A549 (cell line): ENCODE measurements at regions not wholly inside any gene's neighbourhood (a gene's known extent, or its start where the extent isn't known, plus 50 kb on each side); places are given as distances from the start of the nearest gene placed in this dataset.

ENCODE experiments used
- ATAC-seq, 2 experiments: fragments of 200-7000 bp in 1 of 2; fragments of >200 bp in 1 of 2; cut with Nextera tagmentation in 1 of 2; cut with Tn5 transposase in 1 of 2; 3 replicates each; pipeline versions ENCODE4 v1.8.0 to v1.9.1; 2018 to 2020; ENCODE audit warnings: mild to moderate bottlenecking in 1 of 2, moderate library complexity in 1 of 2
- CTCF ChIA-PET: fragments of 300-600 bp; sonication (Branson Sonifier 250); formaldehyde crosslinking; extraction: SDS; loops from one replicate; lab custom pipeline; 2021; ENCODE audit warnings: antibody characterized with exemption, inconsistent platforms; lab: Yijun Ruan, JAX
- POLR2A ChIA-PET: fragments of 350-600 bp; formaldehyde crosslinking; extraction: SDS; loops from one replicate; lab custom pipeline; 2021; ENCODE audit warnings: antibody characterized with exemption, inconsistent platforms; lab: Yijun Ruan, JAX
- DNase-seq, 2 experiments: peaks; one replicate each; pipeline versions ENCODE4 v3.0.0 to v3.0.0-alpha.2; 2011 to 2016; ENCODE audit warnings: low read depth in 1 of 2, low spot score in 1 of 2
- FAIRE-seq: peaks from 2 replicates; lab custom pipeline; 2011; peaks lifted over from hg19 to GRCh38; lab: Jason Lieb, UNC
- H3K27ac ChIP-seq, 2 experiments: fragments of >200 bp; sonication (Bioruptor Twin); formaldehyde crosslinking; 3 replicates each; pipeline ENCODE4 v1.5.1; 2016 to 2017
- H3K4me1 ChIP-seq: fragments of >200 bp; sonication (Bioruptor Twin); formaldehyde crosslinking; 3 replicates; pipeline ENCODE4 v1.6.1; 2016
- H3K4me2 ChIP-seq: fragments of >200 bp; sonication (Bioruptor Twin); formaldehyde crosslinking; 3 replicates; pipeline ENCODE4 v1.6.1; 2016
- H3K4me3 ChIP-seq: fragments of >200 bp; sonication (Bioruptor Twin); formaldehyde crosslinking; 3 replicates; pipeline ENCODE4 v1.5.1; 2016
- H3K9me3 ChIP-seq: fragments of >200 bp; sonication (Bioruptor Twin); formaldehyde crosslinking; 3 replicates; pipeline ENCODE4 v1.6.1; 2016
- ATOH8 ChIP-seq: fragments of 250-450 bp; sonication (Bioruptor Pico); IDR thresholded peaks from 2 replicates; pipeline ENCODE4 v1.5.0; 2020; ENCODE audit warnings: low read depth, mild to moderate bottlenecking, moderate library complexity
- BCL3 ChIP-seq: fragments of >200 bp; sonication (Bioruptor Twin); formaldehyde crosslinking; IDR thresholded peaks from 3 replicates; pipeline ENCODE4 v1.6.1; 2016
- CBX8 ChIP-seq: fragments of 200-600 bp; sonication (generic); IDR thresholded peaks from 2 replicates; pipeline ENCODE4 v1.6.1; 2016
- CEBPB ChIP-seq, 2 experiments: fragments of >200 bp in 1 of 2; sonication (Bioruptor Twin) in 1 of 2; formaldehyde crosslinking in 1 of 2; IDR thresholded peaks; 2 replicates each; pipeline ENCODE4 v1.6.1; 2012 to 2016
- CHD4 ChIP-seq: fragments of 200-600 bp; sonication (generic); IDR thresholded peaks from 2 replicates; pipeline ENCODE4 v1.6.1; 2016; ENCODE audit warnings: antibody characterized with exemption, mild to moderate bottlenecking, borderline replicate concordance
- CTCF ChIP-seq: fragments of >200 bp; sonication (Bioruptor Twin); formaldehyde crosslinking; IDR thresholded peaks from 3 replicates; pipeline ENCODE4 v1.5.1; 2016
- ELK1 ChIP-seq: fragments of 150-350 bp; IDR thresholded peaks from 2 replicates; pipeline ENCODE4 v1.6.1; 2014; ENCODE audit warnings: low read depth, mild to moderate bottlenecking, low read length
- FOSB ChIP-seq: fragments of 250-450 bp; sonication (Bioruptor Pico); IDR thresholded peaks from 2 replicates; pipeline ENCODE4 v1.5.0; 2020; ENCODE audit warnings: mild to moderate bottlenecking, moderate library complexity
- FOSL2 ChIP-seq, 2 experiments: fragments of 450-650 bp in 1 of 2; fragments of >200 bp in 1 of 2; sonication (Bioruptor Twin) in 1 of 2; formaldehyde crosslinking; IDR thresholded peaks; 2 replicates each; pipeline versions ENCODE4 v1.5.0 to v1.6.1; 2016 to 2020; ENCODE audit warnings: mild to moderate bottlenecking in 1 of 2, moderate library complexity in 1 of 2
- FOXS1 ChIP-seq: fragments of 250-450 bp; sonication (Bioruptor Pico); IDR thresholded peaks from 2 replicates; pipeline ENCODE4 v1.5.0; 2020; ENCODE audit warnings: mild to moderate bottlenecking, moderate library complexity
- GATA3 ChIP-seq: IDR thresholded peaks from 2 replicates; pipeline ENCODE4 v1.6.1; 2012; ENCODE audit warnings: borderline replicate concordance
- HEYL ChIP-seq: fragments of 250-450 bp; sonication (Bioruptor Pico); IDR thresholded peaks from 2 replicates; pipeline ENCODE4 v1.8.0; 2021; ENCODE audit warnings: mild to moderate bottlenecking, moderate library complexity
- HOXA7 ChIP-seq: fragments of 250-450 bp; sonication (Bioruptor Pico); IDR thresholded peaks from 2 replicates; pipeline ENCODE4 v1.5.0; 2020; ENCODE audit warnings: mild to moderate bottlenecking, moderate library complexity
- HOXB5 ChIP-seq: fragments of 250-450 bp; sonication (Bioruptor Pico); IDR thresholded peaks from 2 replicates; pipeline ENCODE4 v1.5.0; 2020; ENCODE audit warnings: mild to moderate bottlenecking, moderate library complexity
- JUNB ChIP-seq: fragments of >200 bp; sonication (Bioruptor Twin); formaldehyde crosslinking; IDR thresholded peaks from 2 replicates; pipeline ENCODE4 v1.6.1; 2016
- KDM5A ChIP-seq: fragments of 200-600 bp; sonication (generic); IDR thresholded peaks from 2 replicates; pipeline ENCODE4 v1.6.1; 2016; ENCODE audit warnings: antibody characterized with exemption, mild to moderate bottlenecking
- MAFK ChIP-seq: fragments of 450-650 bp; IDR thresholded peaks from 2 replicates; pipeline ENCODE4 v1.6.1; 2014; ENCODE audit not compliant: partially characterized antibody
- NPAS2 ChIP-seq: fragments of 250-450 bp; sonication (Bioruptor Pico); IDR thresholded peaks from 2 replicates; pipeline ENCODE4 v1.8.0; 2022; ENCODE audit warnings: mild to moderate bottlenecking, moderate library complexity, borderline replicate concordance
- RAD21 ChIP-seq, 2 experiments: fragments of >200 bp in 1 of 2; sonication (Bioruptor Twin) in 1 of 2; formaldehyde crosslinking in 1 of 2; IDR thresholded peaks in 1 of 2; conservative IDR thresholded peaks in 1 of 2; 2 replicates in 1 of 2; 3 replicates in 1 of 2; pipeline ENCODE4 v1.6.1; 2012 to 2018; ENCODE audit warnings: inconsistent platforms in 1 of 2
- RARB ChIP-seq: fragments of 250-450 bp; sonication (Bioruptor Pico); IDR thresholded peaks from 2 replicates; pipeline ENCODE4 v1.8.0; 2021; ENCODE audit warnings: mild to moderate bottlenecking, moderate library complexity
- RCOR1 ChIP-seq: fragments of 150-350 bp; IDR thresholded peaks from 2 replicates; pipeline ENCODE4 v1.6.1; 2014; ENCODE audit warnings: antibody characterized with exemption, low read length, low read depth
- REST ChIP-seq: fragments of 200-600 bp; sonication (generic); IDR thresholded peaks from 2 replicates; pipeline ENCODE4 v1.6.1; 2016; ENCODE audit warnings: antibody characterized with exemption, mild to moderate bottlenecking, moderate library complexity
- TFCP2L1 ChIP-seq: fragments of 250-450 bp; sonication (Bioruptor Pico); IDR thresholded peaks from 2 replicates; pipeline ENCODE4 v1.5.0; 2021; ENCODE audit warnings: mild to moderate bottlenecking
- TP53 ChIP-seq: fragments of 250-450 bp; sonication (Bioruptor Pico); IDR thresholded peaks from 2 replicates; pipeline ENCODE4 v1.5.0; 2021; ENCODE audit warnings: mild to moderate bottlenecking, moderate library complexity
- ZSCAN20 ChIP-seq: fragments of 250-450 bp; sonication (Bioruptor Pico); IDR thresholded peaks from 2 replicates; pipeline ENCODE4 v1.8.0; 2022; ENCODE audit warnings: mild to moderate bottlenecking, moderate library complexity
- WGBS: methylation state at CpG from one replicate; pipeline ENCODE4 v1.1.6; 2017; ENCODE audit errors: missing lambda C conversion rate; 5-methylcytosine and 5-hydroxymethylcytosine counted together
- TF ChIP-seq, protein P1 (sequence below): IDR thresholded peaks from 2 replicates; pipeline ENCODE4 v1.6.1; 2012

DNA sequence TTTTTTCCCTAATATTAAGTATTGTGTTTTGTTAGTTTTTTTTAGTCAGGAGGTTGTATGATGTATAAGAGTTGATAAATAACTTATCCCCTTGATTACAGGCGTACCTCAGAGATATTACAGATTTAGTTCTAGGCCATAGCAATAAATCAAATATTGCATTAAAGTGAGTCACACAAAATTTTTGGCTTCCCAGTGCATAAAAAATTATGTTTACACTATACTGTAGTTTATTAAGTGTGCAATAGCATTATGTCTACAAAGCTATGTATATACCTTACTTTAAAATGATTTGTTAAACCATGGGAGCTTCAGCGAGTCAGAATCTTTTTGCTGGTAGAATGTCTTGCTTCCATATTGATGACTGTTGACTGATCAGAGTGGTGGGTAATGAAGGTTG, 1180.6 kb upstream of the CDH18 start:
- Histone ChIP-seq H3K9me3 (no peaks in the 10 kb centered on the region), H3K4me2 (no peak overlapping the region), H3K4me3 (no peak overlapping the region), H3K4me1 (no peaks in the 10 kb centered on the region), H3K27ac (no peak overlapping the region)
- ChIA-PET POLR2A (no interaction called here), CTCF (no interaction called here)
- TF ChIP-seq FOSL2 (IDR thresholded peaks at IDR 0.05) (no peak), FOSL2 (CRISPR knock-in tag; IDR thresholded peaks at IDR 0.05) (no peak), ELK1 (no peak), HOXA7 (CRISPR knock-in tag) (no peak), GATA3 (no peak), RARB (CRISPR knock-in tag) (no peak), CEBPB (IDR thresholded peaks at IDR 0.05) (no peak), RCOR1 (no peak), FOSB (no peak), HEYL (CRISPR knock-in tag) (no peak), CBX8 (no peak), ZSCAN20 (CRISPR knock-in tag) (no peak), MAFK (no peak), CHD4 (no peak), KDM5A (no peak), TFCP2L1 (CRISPR knock-in tag) (no peak), BCL3 (no peak), TP53 (no peak), CTCF (no peak)
- TF ChIP-seq, protein P1, sequence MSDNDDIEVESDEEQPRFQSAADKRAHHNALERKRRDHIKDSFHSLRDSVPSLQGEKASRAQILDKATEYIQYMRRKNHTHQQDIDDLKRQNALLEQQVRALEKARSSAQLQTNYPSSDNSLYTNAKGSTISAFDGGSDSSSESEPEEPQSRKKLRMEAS: no peak
- FAIRE-seq (no peak), ATAC-seq (no peak), DNase-seq (no peak)
- WGBS: 18% methylated on average over 2 of the region's 2 CpGs

GRCh38 chr5:21165344-21165743, 1177.3 kb upstream of the CDH18 start:
- FAIRE-seq: no peak
- 60% methylated on average over 6 of the region's 6 CpGs for WGBS
- no peak for ATAC-seq
- TF ChIP-seq CTCF (no peak), FOXS1 (no peak), BCL3 (no peak), GATA3 (no peak), CBX8 (no peak), ATOH8 (no peak), FOSL2 (IDR thresholded peaks at IDR 0.05) (no peak), FOSL2 (CRISPR knock-in tag; IDR thresholded peaks at IDR 0.05) (no peak), NPAS2 (no peak), JUNB (no peak), RAD21 (conservative IDR thresholded peaks at IDR 0.05 in 1 of 2, IDR thresholded peaks at IDR 0.05 in 1 of 2) (no peak), REST (no peak), HOXB5 (CRISPR knock-in tag) (no peak)

More at GRCh38 chr5:21165344-21165743, 1177.3 kb upstream of the CDH18 start:
- Histone ChIP-seq H3K4me3 (no peak overlapping the region), H3K4me1 (no peaks in the 10 kb centered on the region), H3K4me2 (no peak overlapping the region), H3K27ac (no peak overlapping the region), H3K9me3 (no peaks in the 10 kb centered on the region)
- POLR2A ChIA-PET: no interaction called here
- CTCF ChIA-PET: no interaction called here
- DNase-seq: no peak
